HCT116 (cell line): ENCODE measurements at regions not wholly inside any gene's neighbourhood (a gene's known extent, or its start where the extent isn't known, plus 50 kb on each side); places are given as distances from the start of the nearest gene placed in this dataset.

Experiments used
- ATAC-seq: fragments of 200-7000 bp; cut with Tn5 transposase; 2 replicates; pipeline ENCODE4 v1.9.1; 2020; ENCODE audit warnings: mild to moderate bottlenecking, moderate library complexity
- BruUV-seq: library from RNA; stranded (reverse); fragments of 400-500 nt; replicated peaks from 2 replicates; lab custom pipeline; 2021; lab: Mats Ljungman, UMichigan
- CTCF ChIA-PET: fragments of 300-600 bp; sonication (Branson Sonifier 250); formaldehyde crosslinking; loops from one replicate; lab custom pipeline; 2021; ENCODE audit warnings: antibody characterized with exemption; lab: Charles Lee
- POLR2A ChIA-PET: fragments of 300-600, 350-600 bp; sonication (Branson Sonifier 250); formaldehyde crosslinking; loops from one replicate; lab custom pipeline; 2021; ENCODE audit warnings: antibody characterized with exemption; lab: Charles Lee
- RAD21 ChIA-PET, 2 experiments: fragments of 300-600 bp; sonication (Branson Sonifier 250); formaldehyde crosslinking; loops; one replicate each; lab custom pipeline; 2023; ENCODE audit warnings: low total read pairs in 2 of 2; ENCODE audit not compliant: uncharacterized antibody in 2 of 2, unreplicated experiment in 2 of 2, low non-redundant PET in 1 of 2; lab: Charles Lee
- DNase-seq: peaks from one replicate; pipeline ENCODE4 v3.0.0-alpha.2; 2010; ENCODE audit warnings: low read depth, low spot score
- H2AFZ ChIP-seq: fragments of 200-600 bp; shearing (Covaris generic), sonication (generic); 2 replicates; pipeline ENCODE4 v1.6.1; 2017; ENCODE audit warnings: low read depth, mixed run types, mixed read lengths, antibody characterized with exemption, low read length; ENCODE audit not compliant: poor library complexity, severe bottlenecking
- H3K27ac ChIP-seq: 2 replicates; pipeline ENCODE4 v1.5.1; 2012; ENCODE audit warnings: low read depth, low read length
- H3K27me3 ChIP-seq: fragments of 200-600 bp; sonication (generic); 2 replicates; pipeline ENCODE4 v1.6.1; 2016; ENCODE audit warnings: mixed run types, low read length, mixed read lengths; ENCODE audit not compliant: insufficient read depth
- H3K36me3 ChIP-seq, 2 experiments: fragments of 200-500 bp in 1 of 2; fragments of 200-600 bp in 1 of 2; sonication (Bioruptor generic) in 1 of 2; sonication (generic) in 1 of 2; 2 replicates each; pipeline versions ENCODE4 v1.5.1 to v1.6.1; 2014 to 2016; ENCODE audit warnings: low read length in 2 of 2, inconsistent platforms in 1 of 2, mixed read lengths in 1 of 2, mixed run types in 1 of 2; ENCODE audit not compliant: insufficient read depth in 2 of 2, control insufficient read depth in 1 of 2
- H3K4me1 ChIP-seq, 2 experiments: fragments of 200-600 bp in 1 of 2; sonication (generic) in 1 of 2; 2 replicates each; pipeline versions ENCODE4 v1.5.1 to v1.6.1; 2012 to 2017; ENCODE audit warnings: low read length in 2 of 2, inconsistent platforms in 1 of 2, mild to moderate bottlenecking in 1 of 2, mixed read lengths in 1 of 2, mixed run types in 1 of 2, moderate library complexity in 1 of 2; ENCODE audit not compliant: insufficient read depth in 2 of 2, control insufficient read depth in 1 of 2
- H3K4me2 ChIP-seq: fragments of 200-600 bp; sonication (generic); 2 replicates; pipeline ENCODE4 v1.6.1; 2017; ENCODE audit warnings: mixed run types, low read length, mixed read lengths
- H3K4me3 ChIP-seq, 2 experiments: fragments of 200-600 bp in 1 of 2; sonication (generic) in 1 of 2; replicated peaks in 1 of 2; 2 replicates each; pipeline ENCODE4 v1.5.1; 2011 to 2016; ENCODE audit warnings: low read length in 2 of 2, control low read depth in 1 of 2, low read depth in 1 of 2, mild to moderate bottlenecking in 1 of 2, mixed read lengths in 1 of 2, mixed run types in 1 of 2
- H3K79me2 ChIP-seq: fragments of 200-600 bp; sonication (generic); 2 replicates; pipeline ENCODE4 v1.6.1; 2017; ENCODE audit warnings: mild to moderate bottlenecking, mixed run types, low read length, moderate library complexity, mixed read lengths; ENCODE audit not compliant: insufficient read depth
- H3K9ac ChIP-seq: fragments of 200-600 bp; sonication (generic); 2 replicates; pipeline ENCODE4 v1.6.1; 2016; ENCODE audit warnings: low read length, mixed read lengths
- H3K9me2 ChIP-seq: fragments of 200-600 bp; sonication (generic), shearing (Covaris generic); 2 replicates; pipeline ENCODE4 v1.6.1; 2017; ENCODE audit warnings: mixed run types, mild to moderate bottlenecking, moderate library complexity; ENCODE audit not compliant: insufficient read depth
- H3K9me3 ChIP-seq, 2 experiments: fragments of 200-500 bp in 1 of 2; fragments of 200-600 bp in 1 of 2; sonication (Bioruptor generic) in 1 of 2; sonication (generic) in 1 of 2; 2 replicates each; pipeline ENCODE4 v1.6.1; 2014 to 2017; ENCODE audit warnings: low read length in 2 of 2, mixed read lengths in 2 of 2, inconsistent platforms in 1 of 2, low read depth in 1 of 2, mild to moderate bottlenecking in 1 of 2, mixed run types in 1 of 2, moderate library complexity in 1 of 2; ENCODE audit not compliant: control insufficient read depth in 1 of 2, insufficient read depth in 1 of 2
- H4K20me1 ChIP-seq: fragments of 200-600 bp; sonication (generic), shearing (Covaris generic); 2 replicates; pipeline ENCODE4 v1.6.1; 2017; ENCODE audit warnings: mixed run types, mild to moderate bottlenecking, moderate library complexity; ENCODE audit not compliant: insufficient read depth
- CTCF ChIP-seq, 3 experiments: fragments of 200-600 bp in 1 of 3; sonication (generic) in 1 of 3; IDR thresholded peaks in 2 of 3; conservative IDR thresholded peaks in 1 of 3; 2 replicates each; pipeline ENCODE4 v1.5.1; 2012 to 2017; ENCODE audit warnings: low read depth in 2 of 3, low read length in 2 of 3, antibody characterized with exemption in 1 of 3, borderline replicate concordance in 1 of 3, control low read depth in 1 of 3, mild to moderate bottlenecking in 1 of 3, mixed read lengths in 1 of 3, mixed run types in 1 of 3, moderate library complexity in 1 of 3; ENCODE audit not compliant: insufficient read depth in 1 of 3
- EGR1 ChIP-seq: IDR thresholded peaks from 2 replicates; pipeline ENCODE4 v1.6.1; 2012; ENCODE audit warnings: low read depth
- ELF1 ChIP-seq: IDR thresholded peaks from 2 replicates; pipeline ENCODE4 v1.6.1; 2012; ENCODE audit warnings: low read depth, borderline replicate concordance
- EZH2phosphoT487 ChIP-seq: fragments of 200-600 bp; IDR thresholded peaks from 2 replicates; pipeline ENCODE4 v1.6.1; 2018; ENCODE audit warnings: antibody characterized with exemption, borderline replicate concordance
- FOSL1 ChIP-seq: IDR thresholded peaks from 2 replicates; pipeline ENCODE4 v1.6.1; 2012; ENCODE audit warnings: low read depth
- JUND ChIP-seq: IDR thresholded peaks from 2 replicates; pipeline ENCODE4 v1.6.1; 2012
- MAX ChIP-seq: IDR thresholded peaks from 2 replicates; pipeline ENCODE4 v1.6.1; 2012
- POLR2A ChIP-seq: IDR thresholded peaks from 2 replicates; pipeline ENCODE4 v1.7.0; 2011; ENCODE audit warnings: borderline replicate concordance; ENCODE audit not compliant: insufficient read depth, insufficient read length; ENCODE audit errors: extremely low read depth
- POLR2AphosphoS5 ChIP-seq: IDR thresholded peaks from 2 replicates; pipeline ENCODE4 v1.6.1; 2011; ENCODE audit warnings: mild to moderate bottlenecking, low read depth, low read length, moderate library complexity
- RAD21 ChIP-seq: IDR thresholded peaks from 2 replicates; pipeline ENCODE4 v1.6.1; 2012; ENCODE audit warnings: low read depth, mild to moderate bottlenecking
- SIN3A ChIP-seq: IDR thresholded peaks from 2 replicates; pipeline ENCODE4 v1.6.1; 2012; ENCODE audit warnings: low read depth
- SP1 ChIP-seq: IDR thresholded peaks from 2 replicates; pipeline ENCODE4 v1.6.1; 2012; ENCODE audit warnings: low read depth
- SRF ChIP-seq: IDR thresholded peaks from 2 replicates; pipeline ENCODE4 v1.6.1; 2012; ENCODE audit warnings: low read depth
- TCF7L2 ChIP-seq: IDR thresholded peaks from 2 replicates; pipeline ENCODE4 v1.7.0; 2011; ENCODE audit warnings: borderline replicate concordance, inconsistent platforms; ENCODE audit not compliant: insufficient read depth, insufficient read length; ENCODE audit errors: extremely low read depth
- YY1 ChIP-seq: IDR thresholded peaks from 2 replicates; pipeline ENCODE4 v1.6.1; 2011; ENCODE audit warnings: low read length, low read depth, moderate library complexity, mild to moderate bottlenecking; ENCODE audit not compliant: insufficient replicate concordance; ENCODE audit errors: extremely low read depth
- ZBTB33 ChIP-seq: IDR thresholded peaks from 2 replicates; pipeline ENCODE4 v1.6.1; 2011; ENCODE audit warnings: mild to moderate bottlenecking, low read length, moderate library complexity; ENCODE audit not compliant: insufficient replicate concordance; ENCODE audit errors: extremely low read depth
- ZFX ChIP-seq: fragments of 450-650 bp; IDR thresholded peaks from 2 replicates; pipeline ENCODE4 v1.6.1; 2017
- ZNF274 ChIP-seq: fragments of 200-500 bp; sonication (Bioruptor generic); IDR thresholded peaks from 2 replicates; pipeline ENCODE4 v1.6.1; 2014; ENCODE audit warnings: mild to moderate bottlenecking, low read depth, low read length, inconsistent platforms
- intact Hi-C: fragments of 100-400 bp; cut with micrococcal nuclease; formaldehyde crosslinking; loops from 2 replicates; pipeline ENCODE4 v1.10.0; 2022
- TF ChIP-seq, protein P1 (sequence below): IDR thresholded peaks from 2 replicates; pipeline ENCODE4 v1.6.1; 2012; ENCODE audit warnings: low read depth
- TF ChIP-seq, protein P2 (sequence below): IDR thresholded peaks from 2 replicates; pipeline ENCODE4 v1.6.1; 2012

DNA sequence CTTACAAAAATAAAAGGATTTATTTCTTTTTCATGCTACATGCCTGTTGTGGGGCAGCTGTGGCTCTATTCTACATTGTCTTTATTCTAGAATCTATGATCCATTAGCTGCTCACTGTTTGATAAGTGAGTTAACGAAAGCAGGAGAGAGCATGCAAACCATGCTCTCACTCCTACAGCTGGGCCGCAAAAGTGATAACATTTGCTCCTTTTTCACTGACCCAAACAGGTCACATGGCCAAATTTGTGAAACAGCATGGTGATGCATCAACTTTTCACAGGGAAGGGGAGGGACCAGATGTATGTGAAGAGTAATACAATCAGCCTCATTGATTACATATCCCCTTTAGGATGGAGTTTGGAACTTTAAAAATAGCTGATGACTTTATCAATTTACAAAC is 456.9 kb upstream of the SYT1 start:
- Histone ChIP-seq H3K9me2 (no peaks in the 10 kb centered on the region), H3K27me3 (no peaks in the 10 kb centered on the region), H3K36me3 (no peaks in the 10 kb centered on the region), H3K4me2 (no peak overlapping the region), H3K27ac (no peak overlapping the region), H3K9me3 (no peaks in the 10 kb centered on the region), H4K20me1 (no peaks in the 10 kb centered on the region), H3K9ac (no peak overlapping the region), H3K4me3 (no peak overlapping the region), H3K4me1 (no peaks in the 10 kb centered on the region), H3K79me2 (no peaks in the 10 kb centered on the region), H2AFZ (no peak overlapping the region)
- no peak for TF ChIP-seq YY1
- no peak for TF ChIP-seq POLR2AphosphoS5
- no peak for TF ChIP-seq SIN3A
- TF ChIP-seq EGR1, result no peak
- TF ChIP-seq ZFX, result no peak
- no peak for TF ChIP-seq TCF7L2
- TF ChIP-seq CTCF (IDR thresholded peaks at IDR 0.05 in 2 of 3, conservative IDR thresholded peaks at IDR 0.05 in 1 of 3; ENCODE audit: borderline replicate concordance in 1 of 3, insufficient read depth in 1 of 3, low read depth in 2 of 3, low read length in 2 of 3), result no peak
- TF ChIP-seq FOSL1, result no peak
- TF ChIP-seq MAX, result no peak
- no peak for TF ChIP-seq SP1
- TF ChIP-seq ZBTB33, result no peak
- no peak for TF ChIP-seq ELF1
- no peak for TF ChIP-seq ZNF274
- TF ChIP-seq POLR2A, result no peak
- TF ChIP-seq, protein P1, sequence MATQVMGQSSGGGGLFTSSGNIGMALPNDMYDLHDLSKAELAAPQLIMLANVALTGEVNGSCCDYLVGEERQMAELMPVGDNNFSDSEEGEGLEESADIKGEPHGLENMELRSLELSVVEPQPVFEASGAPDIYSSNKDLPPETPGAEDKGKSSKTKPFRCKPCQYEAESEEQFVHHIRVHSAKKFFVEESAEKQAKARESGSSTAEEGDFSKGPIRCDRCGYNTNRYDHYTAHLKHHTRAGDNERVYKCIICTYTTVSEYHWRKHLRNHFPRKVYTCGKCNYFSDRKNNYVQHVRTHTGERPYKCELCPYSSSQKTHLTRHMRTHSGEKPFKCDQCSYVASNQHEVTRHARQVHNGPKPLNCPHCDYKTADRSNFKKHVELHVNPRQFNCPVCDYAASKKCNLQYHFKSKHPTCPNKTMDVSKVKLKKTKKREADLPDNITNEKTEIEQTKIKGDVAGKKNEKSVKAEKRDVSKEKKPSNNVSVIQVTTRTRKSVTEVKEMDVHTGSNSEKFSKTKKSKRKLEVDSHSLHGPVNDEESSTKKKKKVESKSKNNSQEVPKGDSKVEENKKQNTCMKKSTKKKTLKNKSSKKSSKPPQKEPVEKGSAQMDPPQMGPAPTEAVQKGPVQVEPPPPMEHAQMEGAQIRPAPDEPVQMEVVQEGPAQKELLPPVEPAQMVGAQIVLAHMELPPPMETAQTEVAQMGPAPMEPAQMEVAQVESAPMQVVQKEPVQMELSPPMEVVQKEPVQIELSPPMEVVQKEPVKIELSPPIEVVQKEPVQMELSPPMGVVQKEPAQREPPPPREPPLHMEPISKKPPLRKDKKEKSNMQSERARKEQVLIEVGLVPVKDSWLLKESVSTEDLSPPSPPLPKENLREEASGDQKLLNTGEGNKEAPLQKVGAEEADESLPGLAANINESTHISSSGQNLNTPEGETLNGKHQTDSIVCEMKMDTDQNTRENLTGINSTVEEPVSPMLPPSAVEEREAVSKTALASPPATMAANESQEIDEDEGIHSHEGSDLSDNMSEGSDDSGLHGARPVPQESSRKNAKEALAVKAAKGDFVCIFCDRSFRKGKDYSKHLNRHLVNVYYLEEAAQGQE, result no peak
- TF ChIP-seq RAD21, result no peak
- TF ChIP-seq EZH2phosphoT487, result no peak
- TF ChIP-seq JUND, result no peak
- TF ChIP-seq SRF, result no peak
- TF ChIP-seq, protein P2, sequence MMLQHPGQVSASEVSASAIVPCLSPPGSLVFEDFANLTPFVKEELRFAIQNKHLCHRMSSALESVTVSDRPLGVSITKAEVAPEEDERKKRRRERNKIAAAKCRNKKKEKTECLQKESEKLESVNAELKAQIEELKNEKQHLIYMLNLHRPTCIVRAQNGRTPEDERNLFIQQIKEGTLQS, result no peak
- CTCF ChIA-PET, result no interaction called here
- RAD21 ChIA-PET, result no interaction called here
- DNase-seq (no peak), ATAC-seq (no peak)
- no TSS peak for BruUV-seq
- intact Hi-C loops, result no loop called here
- POLR2A ChIA-PET, result no interaction called here
